ENCODE measurements at regions not wholly inside any gene's neighbourhood (a gene's known extent, or its start where the extent isn't known, plus 50 kb on each side); places are given as distances from the start of the nearest gene placed in this dataset.

GRCh38 chr22:47564651-47565434 is 802.4 kb downstream of the TBC1D22A start:
- DNase-seq (ENCODE audit: low read depth in 3 of 3), result no peak

- DNase-seq (ENCODE audit: low read depth in 3 of 3), result no peak
Measured at GRCh38 chr22:47564158-47564450, 801.7 kb downstream of the TBC1D22A start.

DNA sequence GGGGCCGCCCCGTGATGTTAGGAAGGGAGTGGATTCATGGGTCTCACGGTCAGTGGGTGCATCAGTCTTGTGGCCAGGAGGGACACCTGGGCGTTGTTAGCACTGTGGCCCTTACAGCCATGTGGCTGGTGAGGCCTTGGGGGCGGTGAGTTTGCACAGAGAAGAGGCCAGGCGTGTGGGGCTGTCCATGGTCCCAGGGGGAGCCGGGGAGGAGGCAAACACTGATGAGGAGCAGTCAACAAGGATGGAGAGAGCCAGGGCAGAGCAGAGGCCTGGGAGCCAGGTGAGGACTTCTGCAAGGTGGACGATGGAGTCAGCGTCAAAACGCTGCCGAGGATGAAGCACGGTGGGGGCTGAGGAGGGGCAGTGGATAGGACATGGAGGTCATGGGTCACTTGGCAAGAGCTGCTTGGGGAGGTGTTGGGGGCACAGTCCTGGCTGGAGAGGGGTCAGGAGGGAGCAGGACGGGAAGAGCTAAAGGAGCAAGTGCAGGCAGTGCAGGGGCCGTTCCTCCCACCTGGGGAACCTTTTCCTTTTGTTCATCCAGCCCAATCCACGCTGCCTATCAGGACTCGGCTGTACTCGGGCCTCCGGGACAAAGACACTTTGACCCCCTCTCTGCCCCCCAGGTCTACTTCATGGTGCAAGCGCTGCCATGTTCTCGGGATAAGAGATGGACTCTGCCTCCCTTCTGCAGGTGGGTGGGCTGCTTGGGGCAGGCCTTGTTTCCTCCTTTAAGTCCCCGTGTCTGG is 801.1 kb downstream of the TBC1D22A start:
- DNase-seq (ENCODE audit: low read depth in 3 of 3), result no peak

DNA sequence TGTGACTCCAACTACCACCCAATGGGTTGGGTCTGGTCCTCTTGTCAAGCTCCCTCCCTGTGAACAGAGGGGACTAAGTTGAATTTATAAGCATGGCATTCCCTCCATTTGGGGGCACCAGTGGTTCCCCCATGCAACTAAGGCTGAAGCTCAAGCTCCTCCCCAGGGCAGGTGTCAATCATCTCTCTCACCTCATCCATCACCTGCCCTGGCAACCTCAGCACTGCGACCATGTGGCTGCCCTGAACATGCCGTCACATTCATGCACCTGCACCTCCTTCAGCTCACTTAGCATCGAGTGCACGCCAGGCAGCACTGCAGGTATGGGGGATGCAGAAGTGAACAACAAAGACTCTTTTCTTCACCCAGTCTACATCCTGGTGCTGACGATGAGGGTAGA is 799.3 kb downstream of the TBC1D22A start:
- no peak for DNase-seq (ENCODE audit: low read depth in 3 of 3)

DNA sequence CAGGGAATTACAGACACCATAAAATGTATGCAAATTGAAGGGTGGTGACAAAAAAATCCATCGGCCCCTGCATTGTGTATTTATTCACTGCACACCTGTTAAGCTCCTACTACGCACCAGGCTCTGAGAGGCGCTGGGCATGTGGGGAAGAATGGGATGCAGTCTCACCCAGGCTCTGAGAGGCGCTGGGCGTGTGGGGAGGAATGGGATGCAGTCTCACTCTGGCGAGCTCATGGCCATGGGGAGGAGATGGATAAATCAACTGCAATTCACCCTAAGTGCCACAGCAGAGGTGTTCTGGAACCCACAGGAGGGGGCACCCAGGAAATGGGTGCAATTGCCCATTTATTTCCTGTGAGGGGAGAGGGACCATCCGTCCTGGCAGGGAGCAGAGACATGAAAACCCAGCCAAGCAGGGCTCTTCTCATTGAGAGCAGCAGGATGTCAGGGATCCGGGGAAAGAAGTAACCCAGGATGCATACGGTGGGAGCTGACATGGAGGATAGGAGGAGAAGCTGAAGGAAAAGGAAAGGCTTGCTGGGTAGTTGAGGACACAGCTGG is 798.7 kb downstream of the TBC1D22A start:
- no peak for DNase-seq (ENCODE audit: low read depth in 3 of 3)

DNA sequence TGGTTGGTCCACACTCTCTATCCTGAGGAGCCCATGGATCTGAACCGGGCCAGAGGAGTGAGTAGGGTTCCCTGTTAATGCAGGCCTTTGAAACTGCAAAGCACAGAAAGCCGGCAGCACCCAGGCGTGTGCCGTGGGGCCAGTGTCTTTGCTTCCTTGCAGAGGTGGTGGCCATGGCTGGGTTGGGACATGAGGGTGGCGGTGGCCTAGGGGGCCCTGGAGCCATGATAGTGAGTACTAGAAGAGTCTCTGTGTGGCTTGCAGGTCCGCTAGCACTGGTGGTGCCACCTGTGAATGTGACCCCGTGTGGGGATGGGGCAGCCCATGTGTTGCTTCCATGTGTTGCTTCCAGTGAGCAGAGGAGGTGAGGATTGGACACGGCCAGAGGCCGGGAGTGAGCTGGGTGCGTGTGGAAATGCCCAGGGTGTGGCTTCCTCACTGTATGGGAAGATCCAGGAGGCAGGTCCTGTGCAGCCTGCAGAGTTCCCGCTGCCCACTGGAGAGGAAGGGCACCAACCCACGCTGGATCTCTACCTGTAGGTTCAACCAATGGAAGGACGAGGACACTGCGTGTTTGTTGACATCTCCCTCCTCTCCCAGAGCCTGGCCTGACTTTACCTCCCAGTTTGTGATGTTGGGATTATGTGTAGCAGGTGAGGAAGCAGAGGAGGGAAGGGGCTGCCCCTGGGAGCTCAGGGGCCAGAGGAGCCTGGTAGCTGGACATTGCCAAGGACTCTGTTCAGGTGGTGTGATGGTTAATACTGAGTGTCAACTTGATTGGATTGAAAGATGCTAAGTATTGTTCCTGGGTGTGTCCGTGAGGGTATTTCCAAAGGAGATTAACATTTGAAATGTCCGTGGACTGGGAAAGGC is 796.6 kb downstream of the TBC1D22A start:
- no peak for DNase-seq (ENCODE audit: low read depth in 3 of 3)

DNA sequence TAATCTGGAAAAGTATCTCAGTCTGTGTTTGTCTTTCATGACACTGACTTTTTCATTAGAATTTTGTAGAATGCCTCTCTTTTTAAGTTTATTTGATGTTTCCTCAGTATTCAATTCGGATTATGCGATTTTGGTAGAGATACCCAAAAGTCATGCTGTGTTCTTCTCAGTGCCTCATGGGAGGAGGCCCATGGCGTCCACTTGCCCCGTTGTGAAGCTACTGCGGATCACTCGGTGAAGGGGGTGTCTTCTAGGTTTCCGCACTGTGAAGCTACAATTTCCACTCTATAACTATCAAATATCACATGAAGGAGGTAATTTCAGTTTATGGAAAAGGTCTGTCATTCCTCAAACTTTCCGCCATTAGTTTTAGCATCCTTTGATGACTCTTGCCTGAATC is 794.0 kb downstream of the TBC1D22A start:
- no peak for DNase-seq (ENCODE audit: low read depth in 3 of 3)

- DNase-seq (ENCODE audit: low read depth in 3 of 3), result no peak
Measured at GRCh38 chr22:47553436-47553835, 791.0 kb downstream of the TBC1D22A start.

GRCh38 chr22:47552541-47553205 is 790.2 kb downstream of the TBC1D22A start:
- no peak for DNase-seq (ENCODE audit: low read depth in 3 of 3)

DNA sequence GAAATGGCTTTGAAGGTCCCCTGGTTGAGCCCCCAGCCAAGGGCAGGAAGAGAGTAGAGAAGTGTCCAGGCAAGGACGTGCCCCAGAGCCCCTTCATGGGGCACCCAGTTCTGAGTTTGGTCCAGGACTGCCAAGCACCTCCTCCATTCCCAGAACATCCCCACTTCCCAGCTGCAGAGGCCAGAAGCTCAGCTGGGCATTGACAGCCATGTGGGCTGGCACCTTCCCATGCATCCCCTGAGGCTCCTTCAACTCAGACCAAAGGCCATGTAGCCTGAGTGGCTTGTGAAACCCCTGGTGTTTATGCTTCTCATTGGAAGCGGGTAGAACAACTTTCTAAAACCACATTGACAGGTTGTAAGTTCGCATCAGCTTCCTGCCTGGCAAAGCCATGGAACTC is 789.6 kb downstream of the TBC1D22A start:
- DNase-seq (ENCODE audit: low read depth in 3 of 3), result no peak

DNA sequence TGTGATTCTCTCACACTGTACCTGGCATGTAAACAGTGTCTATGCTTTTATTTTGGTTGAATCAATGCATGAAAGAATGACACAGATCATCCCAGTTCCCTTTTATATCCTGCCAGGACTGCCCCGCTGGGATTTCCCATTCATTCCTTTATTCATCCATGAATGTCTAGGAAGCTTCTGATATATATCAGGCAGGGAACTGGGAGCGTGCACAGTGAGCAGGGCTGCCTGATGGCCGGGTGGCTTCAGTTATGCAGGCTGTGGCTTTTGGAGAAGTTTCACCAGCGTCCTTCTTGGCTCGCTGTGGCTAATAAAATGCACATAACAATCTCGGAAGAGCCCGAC is 789.0 kb downstream of the TBC1D22A start:
- DNase-seq (ENCODE audit: low read depth in 3 of 3), result no peak

DNA sequence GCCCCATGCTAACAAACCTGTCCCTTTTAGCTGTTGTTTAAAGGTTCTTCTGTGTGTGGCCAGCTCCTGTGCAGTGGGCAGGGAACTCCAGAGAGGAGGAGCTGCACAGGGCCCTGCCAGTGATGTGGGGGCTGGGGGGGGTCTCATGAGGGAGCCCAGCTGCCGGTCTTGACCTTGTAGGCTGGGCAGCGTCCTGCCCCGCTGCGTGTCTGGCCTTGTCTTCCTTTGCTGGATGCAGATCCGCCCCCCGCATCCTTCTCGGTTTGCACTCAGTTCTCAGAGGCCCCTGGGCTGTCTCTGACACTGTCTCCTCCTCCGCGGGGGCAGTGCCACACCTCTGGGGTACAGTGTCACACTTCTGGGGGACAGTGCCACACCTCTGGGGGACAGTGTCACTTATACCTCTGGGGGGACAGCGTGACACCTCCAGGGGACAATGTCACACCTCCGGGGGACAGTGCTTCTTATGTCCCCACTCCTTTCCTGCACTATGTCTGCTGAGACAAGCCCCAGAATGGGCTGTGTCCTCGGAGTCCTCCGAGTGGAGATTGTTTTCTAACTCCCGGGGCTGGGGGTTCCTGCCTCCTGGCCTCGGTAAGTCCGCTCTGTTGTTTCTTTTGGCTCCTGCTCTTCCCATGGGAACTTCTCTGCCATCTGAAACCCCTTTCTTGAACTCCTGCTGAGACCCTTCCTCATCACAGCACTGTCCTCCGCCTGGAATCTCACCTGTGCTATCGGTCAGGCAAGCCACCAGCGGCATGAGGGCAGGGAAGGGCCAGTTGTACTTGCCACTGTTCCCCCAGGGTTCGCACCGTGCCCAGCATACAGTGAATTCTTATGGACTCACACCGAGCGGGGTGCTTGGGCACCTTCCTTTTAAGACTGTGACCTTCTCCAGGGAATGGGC is 788.3 kb downstream of the TBC1D22A start:
- no peak for DNase-seq (ENCODE audit: low read depth in 3 of 3)

DNA sequence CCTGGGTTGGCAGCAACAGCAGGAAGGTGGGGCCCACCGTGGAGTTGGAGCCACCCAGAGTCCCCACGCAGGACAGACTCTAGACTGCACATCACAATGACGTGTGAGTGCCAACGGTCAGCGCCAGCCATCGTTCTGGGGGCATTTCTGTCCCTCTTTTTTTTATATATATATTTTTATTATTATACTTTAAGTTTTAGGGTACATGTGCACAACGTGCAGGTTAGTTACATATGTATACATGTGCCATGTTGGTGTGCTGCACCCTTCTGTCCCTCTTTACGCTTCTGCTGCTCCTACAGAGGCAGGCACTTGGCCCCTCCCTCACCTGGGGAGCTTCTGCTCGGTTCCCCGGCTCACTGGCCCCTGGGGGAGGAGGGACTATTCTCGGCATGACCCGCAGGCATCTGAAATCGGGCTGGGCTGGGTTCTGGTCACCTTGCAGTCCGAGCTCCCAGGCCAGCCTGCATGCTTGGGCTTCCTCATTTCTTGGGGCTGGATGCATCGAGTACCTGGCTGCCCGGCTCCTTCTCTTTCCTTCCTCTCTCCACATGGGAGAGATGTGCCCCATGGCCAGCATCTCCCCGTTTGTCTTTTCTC is 787.4 kb downstream of the TBC1D22A start:
- DNase-seq (ENCODE audit: low read depth in 3 of 3), result no peak

DNA sequence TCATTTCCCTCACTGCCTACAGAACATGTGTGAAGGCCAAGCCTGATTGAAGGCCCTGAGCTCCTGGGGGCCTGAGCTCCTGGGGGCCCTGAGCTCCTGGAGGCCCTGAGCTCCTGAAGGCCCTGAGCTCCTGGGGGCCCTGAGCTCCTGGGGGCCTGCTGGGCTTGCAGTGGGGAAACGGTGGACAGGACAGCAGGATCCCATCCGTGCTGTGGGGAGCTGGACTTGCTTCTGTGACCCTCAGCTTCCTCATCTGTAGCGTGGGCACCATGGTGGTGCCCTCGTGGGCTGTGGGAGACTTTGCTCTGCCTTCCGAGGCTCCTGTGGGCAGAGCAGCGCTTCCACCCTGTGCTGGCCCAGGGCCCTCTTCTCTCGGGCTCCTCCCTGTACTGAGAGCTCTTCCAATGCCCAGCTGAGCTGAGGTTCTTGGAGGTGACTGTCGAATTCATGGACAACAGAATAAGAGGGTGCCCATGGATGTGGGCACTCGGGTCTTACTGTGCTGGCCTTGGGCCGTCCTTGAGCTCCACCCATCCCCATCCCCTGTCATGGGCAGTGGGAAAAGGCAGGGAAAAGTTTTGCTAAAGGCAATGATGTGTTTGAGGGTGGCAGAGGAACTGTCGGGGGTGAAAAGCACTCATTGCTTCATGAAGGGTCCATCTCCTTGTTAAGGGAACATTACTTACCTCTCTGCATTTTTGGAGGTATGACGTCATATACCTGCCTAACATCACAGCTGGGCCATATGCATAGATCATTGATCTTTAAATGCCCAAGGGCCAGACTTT is 786.7 kb downstream of the TBC1D22A start:
- no peak for DNase-seq (ENCODE audit: low read depth in 3 of 3)

DNA sequence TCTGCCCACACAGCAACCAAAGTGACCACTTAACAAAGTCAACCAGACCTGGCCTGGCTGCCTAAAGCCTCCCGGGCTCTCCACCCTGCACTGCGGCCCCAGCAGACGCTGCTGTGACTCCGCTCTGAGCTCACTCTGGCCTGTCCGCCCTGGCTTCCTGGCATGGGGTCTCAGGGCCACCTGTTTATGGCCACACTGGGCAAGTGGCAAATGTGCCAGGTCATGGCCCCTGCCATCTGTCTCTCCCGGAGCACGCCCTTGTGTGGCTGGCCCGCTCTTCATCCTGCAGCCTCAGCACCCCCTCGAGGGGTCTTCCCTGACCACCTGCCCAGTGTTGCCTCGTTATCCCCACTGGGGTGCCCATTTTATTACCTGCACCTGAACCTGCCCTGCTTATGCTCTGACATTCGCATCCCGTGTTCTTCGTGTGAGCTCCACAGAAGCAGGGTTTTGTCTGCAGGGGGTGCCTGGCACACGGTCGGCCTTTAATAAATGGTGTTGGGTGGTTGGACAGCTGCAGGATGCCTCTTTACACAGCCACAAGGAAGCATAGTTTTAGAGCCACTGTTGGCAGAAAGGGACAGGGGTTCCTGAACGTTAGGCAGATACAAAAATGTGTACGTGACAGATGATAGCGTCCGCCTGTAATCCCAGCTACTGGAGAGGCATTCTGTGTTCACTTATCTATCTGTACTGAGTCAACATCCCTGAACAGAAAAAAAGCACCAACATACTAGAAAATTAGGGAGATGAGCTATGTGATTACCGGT is 785.6 kb downstream of the TBC1D22A start:
- DNase-seq (ENCODE audit: low read depth in 3 of 3), result no peak

DNA sequence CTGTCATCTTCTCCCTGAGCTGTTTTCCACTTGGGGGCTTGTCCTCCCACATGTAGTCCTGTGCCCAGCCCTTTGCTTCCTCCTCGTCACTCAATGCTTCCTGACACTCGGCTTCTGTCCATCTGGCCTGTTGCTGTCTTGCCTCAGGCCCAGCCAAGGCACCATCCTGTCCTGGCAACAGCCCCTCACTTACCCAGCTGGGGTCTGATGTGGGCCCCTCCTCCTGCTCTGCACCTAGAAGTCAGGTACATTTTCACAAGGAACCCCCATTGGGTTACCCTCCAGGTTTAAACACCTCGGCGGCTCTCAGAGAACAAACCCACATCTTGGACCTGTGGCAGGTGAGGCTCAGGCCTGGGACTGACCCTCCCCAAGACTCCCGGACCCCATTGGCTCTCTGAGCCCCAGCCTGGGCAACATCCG is 784.8 kb downstream of the TBC1D22A start:
- DNase-seq (ENCODE audit: low read depth in 3 of 3), result no peak

GRCh38 chr22:47544696-47545095 is 782.2 kb downstream of the TBC1D22A start:
- DNase-seq (ENCODE audit: low read depth in 3 of 3), result no peak

- no peak for DNase-seq (ENCODE audit: low read depth in 3 of 3)
Measured at GRCh38 chr22:47543447-47543846, 781.0 kb downstream of the TBC1D22A start.

DNA sequence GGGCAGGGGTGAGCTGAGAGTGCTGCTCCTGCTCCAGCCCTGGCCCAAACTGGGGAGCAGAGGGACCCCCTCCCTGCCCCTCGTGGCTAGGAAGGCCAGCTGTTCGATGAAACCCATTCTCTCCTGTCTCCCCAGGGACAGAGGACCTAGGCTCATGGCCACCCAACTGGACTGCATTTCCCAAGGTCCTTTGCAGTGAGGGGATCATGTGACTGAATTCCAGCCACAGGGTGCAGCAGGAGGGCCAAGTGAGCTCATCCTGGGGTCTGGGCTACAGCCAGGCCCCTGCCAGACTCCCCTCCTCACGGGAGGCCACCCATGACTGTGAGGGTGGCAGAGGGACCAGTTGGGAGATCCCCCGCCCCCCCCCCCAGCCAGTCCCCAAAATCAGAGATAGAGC is 777.6 kb downstream of the TBC1D22A start:
- DNase-seq (ENCODE audit: low read depth in 3 of 3), result no peak
